ENCODE measurements at regions not wholly inside any gene's neighbourhood (a gene's known extent, or its start where the extent isn't known, plus 50 kb on each side); places are given as distances from the start of the nearest gene placed in this dataset.

GRCh38 chr3:18648159-18648558, 223.0 kb upstream of the SATB1 start:
- Histone ChIP-seq H3K27me3 (no peaks in the 10 kb centered on the region), H3K4me3 (no peak overlapping the region), H3K9me3 (no peaks in the 10 kb centered on the region), H3K27ac (no peak overlapping the region), H3K4me1 (no peaks in the 10 kb centered on the region), H3K9ac (ENCODE audit: low read depth in 2 of 2, low read length in 2 of 2) (no peak overlapping the region), H3K36me3 (no peaks in the 10 kb centered on the region)
- DNase-seq = no peak
- intact Hi-C loops (cut with DNase I) = no loop called here
- TF ChIP-seq CTCF (IDR thresholded peaks at IDR 0.05) = no peak

GRCh38 chr3:18645619-18646018, 220.5 kb upstream of the SATB1 start:
- H3K27ac ChIP-seq = no peak overlapping the region
- intact Hi-C loops (cut with DNase I) = no loop called here
- H3K4me3 ChIP-seq = no peak overlapping the region
- no peak for DNase-seq
- no peaks in the 10 kb centered on the region for H3K4me1 ChIP-seq
- H3K9ac ChIP-seq (ENCODE audit: low read depth in 2 of 2, low read length in 2 of 2) = no peak overlapping the region
- no peak for TF ChIP-seq CTCF (IDR thresholded peaks at IDR 0.05)
- no peaks in the 10 kb centered on the region for H3K27me3 ChIP-seq
- no peaks in the 10 kb centered on the region for H3K36me3 ChIP-seq
- H3K9me3 ChIP-seq = no peaks in the 10 kb centered on the region

GRCh38 chr3:18643281-18643680, 218.1 kb upstream of the SATB1 start:
- DNase-seq = no peak
- H3K27ac ChIP-seq = no peak overlapping the region
- H3K36me3 ChIP-seq = no peaks in the 10 kb centered on the region
- intact Hi-C loops (cut with DNase I) = no loop called here
- no peaks in the 10 kb centered on the region for H3K27me3 ChIP-seq
- no peak for TF ChIP-seq CTCF (IDR thresholded peaks at IDR 0.05)
- H3K4me3 ChIP-seq = no peak overlapping the region
- no peaks in the 10 kb centered on the region for H3K4me1 ChIP-seq
- no peaks in the 10 kb centered on the region for H3K9me3 ChIP-seq
- H3K9ac ChIP-seq (ENCODE audit: low read depth in 2 of 2, low read length in 2 of 2) = no peak overlapping the region

- Histone ChIP-seq H3K36me3 (no peaks in the 10 kb centered on the region), H3K9ac (ENCODE audit: low read depth in 2 of 2, low read length in 2 of 2) (no peak overlapping the region), H3K27ac (no peak overlapping the region), H3K9me3 (no peaks in the 10 kb centered on the region), H3K4me3 (no peak overlapping the region), H3K4me1 (no peaks in the 10 kb centered on the region), H3K27me3 (no peaks in the 10 kb centered on the region)
- DNase-seq = no peak
- intact Hi-C loops (cut with DNase I) = no loop called here
- TF ChIP-seq CTCF (IDR thresholded peaks at IDR 0.05) = no peak
These were observed 216.8 kb upstream of the SATB1 start for GRCh38 chr3:18641916-18642315.

GRCh38 chr3:18635215-18635614, 210.1 kb upstream of the SATB1 start:
- DNase-seq = no peak
- Histone ChIP-seq H3K36me3 (no peaks in the 10 kb centered on the region), H3K9me3 (no peaks in the 10 kb centered on the region), H3K4me1 (no peaks in the 10 kb centered on the region), H3K27me3 (no peaks in the 10 kb centered on the region), H3K27ac (no peak overlapping the region), H3K4me3 (no peak overlapping the region), H3K9ac (ENCODE audit: low read depth in 2 of 2, low read length in 2 of 2) (no peak overlapping the region)
- no peak for TF ChIP-seq CTCF (IDR thresholded peaks at IDR 0.05)
- intact Hi-C loops (cut with DNase I) = loop anchor here (5.0 kb wide), 1 partner anchor 117 kb away; no protein-coding TSS in a partner anchor

GRCh38 chr3:18634461-18634860, 209.3 kb upstream of the SATB1 start:
- no peak for DNase-seq
- Histone ChIP-seq H3K9ac (ENCODE audit: low read depth in 2 of 2, low read length in 2 of 2) (no peak overlapping the region), H3K9me3 (no peaks in the 10 kb centered on the region), H3K27me3 (no peaks in the 10 kb centered on the region), H3K4me1 (no peaks in the 10 kb centered on the region), H3K36me3 (no peaks in the 10 kb centered on the region), H3K27ac (no peak overlapping the region), H3K4me3 (no peak overlapping the region)
- intact Hi-C loops (cut with DNase I) = no loop called here
- TF ChIP-seq CTCF (IDR thresholded peaks at IDR 0.05) = no peak

All from colonic mucosa (tissue), 4 donors.